Ishikawa (cell line): ENCODE measurements at regions not wholly inside any gene's neighbourhood (a gene's known extent, or its start where the extent isn't known, plus 50 kb on each side); places are given as distances from the start of the nearest gene placed in this dataset.

Experiments
- CEBPB ChIP-seq: IDR thresholded peaks from 2 replicates; pipeline ENCODE4 v1.6.1; 2012
- CREB1 ChIP-seq: IDR thresholded peaks from 2 replicates; pipeline ENCODE4 v1.6.1; 2012; ENCODE audit warnings: low read depth
- EGR1 ChIP-seq: IDR thresholded peaks from 2 replicates; pipeline ENCODE4 v1.6.1; 2012
- EP300 ChIP-seq: IDR thresholded peaks from 2 replicates; pipeline ENCODE4 v1.6.1; 2012; ENCODE audit warnings: borderline replicate concordance
- FOXM1 ChIP-seq: IDR thresholded peaks from 2 replicates; pipeline ENCODE4 v1.6.1; 2012; ENCODE audit warnings: low read depth, borderline replicate concordance
- MAX ChIP-seq: IDR thresholded peaks from 2 replicates; pipeline ENCODE4 v1.6.1; 2012
- NFIC ChIP-seq: IDR thresholded peaks from 2 replicates; pipeline ENCODE4 v1.6.1; 2012
- REST ChIP-seq: IDR thresholded peaks from 2 replicates; pipeline ENCODE4 v1.6.1; 2012; ENCODE audit warnings: low read depth, mild to moderate bottlenecking
- TAF1 ChIP-seq: IDR thresholded peaks from 2 replicates; pipeline ENCODE4 v1.6.1; 2012; ENCODE audit warnings: low read depth, mild to moderate bottlenecking
- TCF12 ChIP-seq: IDR thresholded peaks from 2 replicates; pipeline ENCODE4 v1.6.1; 2012; ENCODE audit warnings: low read depth
- USF1 ChIP-seq: IDR thresholded peaks from 2 replicates; pipeline ENCODE4 v1.6.1; 2012
- YY1 ChIP-seq: IDR thresholded peaks from 2 replicates; pipeline ENCODE4 v1.6.1; 2012; ENCODE audit warnings: low read depth
- ZBTB7A ChIP-seq: IDR thresholded peaks from 2 replicates; pipeline ENCODE4 v1.6.1; 2012; ENCODE audit warnings: low read depth

GRCh38 chr13:22496803-22497508, 683.8 kb upstream of the SGCG start:
- no peak for TF ChIP-seq EGR1
- TF ChIP-seq REST, result no peak
- no peak for TF ChIP-seq TAF1
- no peak for TF ChIP-seq EP300
- TF ChIP-seq ZBTB7A, result no peak
- no peak for TF ChIP-seq NFIC
- TF ChIP-seq CEBPB, result no peak
- TF ChIP-seq USF1, result no peak
- no peak for TF ChIP-seq YY1
- no peak for TF ChIP-seq MAX
- no peak for TF ChIP-seq TCF12
- TF ChIP-seq CREB1, result no peak
- TF ChIP-seq FOXM1, result no peak
